PFSK-1 (cell line): ENCODE measurements at regions not wholly inside any gene's neighbourhood (a gene's known extent, or its start where the extent isn't known, plus 50 kb on each side); places are given as distances from the start of the nearest gene placed in this dataset.

ENCODE experiments used
- POLR2AphosphoS5 ChIP-seq: IDR thresholded peaks from 2 replicates; pipeline ENCODE4 v1.6.1; 2012; ENCODE audit warnings: low read depth, mild to moderate bottlenecking, control low read depth, low read length, moderate library complexity
- SIN3A ChIP-seq: IDR thresholded peaks from 2 replicates; pipeline ENCODE4 v1.6.1; 2012; ENCODE audit warnings: mild to moderate bottlenecking, low read length, moderate library complexity, borderline replicate concordance; ENCODE audit not compliant: insufficient read depth
- TAF1 ChIP-seq: IDR thresholded peaks from 2 replicates; pipeline ENCODE4 v1.6.1; 2012; ENCODE audit warnings: low read length, control low read depth, borderline replicate concordance; ENCODE audit not compliant: insufficient read depth
- TF ChIP-seq, protein P1 (sequence below), 2 experiments: IDR thresholded peaks; 2 replicates each; pipeline versions ENCODE4 v1.6.1 to v1.8.0; 2011 to 2012; ENCODE audit warnings: low read depth in 2 of 2, low read length in 2 of 2, control low read depth in 1 of 2, inconsistent platforms in 1 of 2, mild to moderate bottlenecking in 1 of 2, moderate library complexity in 1 of 2; ENCODE audit not compliant: insufficient read depth in 1 of 2

- TF ChIP-seq, protein P1, sequence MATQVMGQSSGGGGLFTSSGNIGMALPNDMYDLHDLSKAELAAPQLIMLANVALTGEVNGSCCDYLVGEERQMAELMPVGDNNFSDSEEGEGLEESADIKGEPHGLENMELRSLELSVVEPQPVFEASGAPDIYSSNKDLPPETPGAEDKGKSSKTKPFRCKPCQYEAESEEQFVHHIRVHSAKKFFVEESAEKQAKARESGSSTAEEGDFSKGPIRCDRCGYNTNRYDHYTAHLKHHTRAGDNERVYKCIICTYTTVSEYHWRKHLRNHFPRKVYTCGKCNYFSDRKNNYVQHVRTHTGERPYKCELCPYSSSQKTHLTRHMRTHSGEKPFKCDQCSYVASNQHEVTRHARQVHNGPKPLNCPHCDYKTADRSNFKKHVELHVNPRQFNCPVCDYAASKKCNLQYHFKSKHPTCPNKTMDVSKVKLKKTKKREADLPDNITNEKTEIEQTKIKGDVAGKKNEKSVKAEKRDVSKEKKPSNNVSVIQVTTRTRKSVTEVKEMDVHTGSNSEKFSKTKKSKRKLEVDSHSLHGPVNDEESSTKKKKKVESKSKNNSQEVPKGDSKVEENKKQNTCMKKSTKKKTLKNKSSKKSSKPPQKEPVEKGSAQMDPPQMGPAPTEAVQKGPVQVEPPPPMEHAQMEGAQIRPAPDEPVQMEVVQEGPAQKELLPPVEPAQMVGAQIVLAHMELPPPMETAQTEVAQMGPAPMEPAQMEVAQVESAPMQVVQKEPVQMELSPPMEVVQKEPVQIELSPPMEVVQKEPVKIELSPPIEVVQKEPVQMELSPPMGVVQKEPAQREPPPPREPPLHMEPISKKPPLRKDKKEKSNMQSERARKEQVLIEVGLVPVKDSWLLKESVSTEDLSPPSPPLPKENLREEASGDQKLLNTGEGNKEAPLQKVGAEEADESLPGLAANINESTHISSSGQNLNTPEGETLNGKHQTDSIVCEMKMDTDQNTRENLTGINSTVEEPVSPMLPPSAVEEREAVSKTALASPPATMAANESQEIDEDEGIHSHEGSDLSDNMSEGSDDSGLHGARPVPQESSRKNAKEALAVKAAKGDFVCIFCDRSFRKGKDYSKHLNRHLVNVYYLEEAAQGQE (IDR thresholded peaks at IDR 0.05; ENCODE audit: insufficient read depth in 1 of 2, low read depth in 2 of 2, low read length in 2 of 2): no peak
- TF ChIP-seq POLR2AphosphoS5: no peak
- no peak for TF ChIP-seq TAF1
- TF ChIP-seq SIN3A: no peak
Measured at GRCh38 chr13:30850204-30850866, 55.7 kb upstream of the MEDAG start.
